Kidney (tissue), 13 donors: ENCODE measurements at regions not wholly inside any gene's neighbourhood (a gene's known extent, or its start where the extent isn't known, plus 50 kb on each side); places are given as distances from the start of the nearest gene placed in this dataset.

Experiments
- DNase-seq, 5 donors: peaks; one replicate each; pipeline ENCODE4 v3.0.0-alpha.2; 2013 to 2020
- FAIRE-seq: peaks from 2 replicates; lab custom pipeline; 2012; peaks lifted over from hg19 to GRCh38; lab: Jason Lieb, UNC
- H3K27ac ChIP-seq, 2 donors: one replicate each; pipeline ENCODE4 v1.7.0; 2013; ENCODE audit warnings: low read depth in 2 of 2, low read length in 2 of 2, inconsistent platforms in 1 of 2
- H3K27me3 ChIP-seq: one replicate; pipeline ENCODE4 v1.7.1; 2013; ENCODE audit warnings: low read length, inconsistent platforms; ENCODE audit not compliant: control insufficient read depth, insufficient read depth
- H3K36me3 ChIP-seq, 3 donors: one replicate each; pipeline versions ENCODE4 v1.7.0 to v1.7.1; 2013; ENCODE audit warnings: low read length in 3 of 3, control low read depth in 1 of 3, inconsistent platforms in 1 of 3; ENCODE audit not compliant: insufficient read depth in 3 of 3, control insufficient read depth in 2 of 3
- H3K4me1 ChIP-seq, 3 donors: one replicate each; pipeline versions ENCODE4 v1.7.0 to v1.7.1; 2013; ENCODE audit warnings: low read length in 3 of 3, inconsistent platforms in 1 of 3, low read depth in 1 of 3; ENCODE audit not compliant: control insufficient read depth in 2 of 3, insufficient read depth in 2 of 3
- H3K4me3 ChIP-seq, 3 donors: one replicate each; pipeline versions ENCODE4 v1.7.0 to v1.8.1; 2013; ENCODE audit warnings: low read length in 3 of 3, control low read depth in 1 of 3, inconsistent platforms in 1 of 3
- H3K9ac ChIP-seq, 3 donors: one replicate each; pipeline versions ENCODE4 v1.7.0 to v1.7.1; 2013; ENCODE audit warnings: low read length in 3 of 3, control low read depth in 1 of 3, inconsistent platforms in 1 of 3
- H3K9me3 ChIP-seq, 3 donors: one replicate each; pipeline versions ENCODE4 v1.7.0 to v1.7.1; 2013; ENCODE audit warnings: low read length in 3 of 3, control low read depth in 1 of 3, inconsistent platforms in 1 of 3; ENCODE audit not compliant: control insufficient read depth in 2 of 3, insufficient read depth in 1 of 3
- CTCF ChIP-seq: IDR thresholded peaks from 3 replicates; pipeline ENCODE4 v1.5.1; 2012; ENCODE audit warnings: mild to moderate bottlenecking, moderate library complexity, borderline replicate concordance; ENCODE audit not compliant: insufficient read depth; ENCODE audit errors: extremely low read depth
- intact Hi-C: fragments of 100-400 bp; cut with DNase I; formaldehyde crosslinking; loops from one replicate; pipeline ENCODE4 v1.11.1; 2022
- donor health status: control.
- donor health status: control.
- donor health status: control.
- donor health status: control.
- donor health status: control.
- donor health status: DM: yes; HTN: yes; CAD: no.
- donor health status: Normal renal cell carcinoma (clear cell type).

- Histone ChIP-seq H3K36me3 (no peaks in the 10 kb centered on the region), H3K27me3 (no peaks in the 10 kb centered on the region), H3K9me3 (no peaks in the 10 kb centered on the region), H3K4me3 (no peak overlapping the region), H3K4me1 (no peaks in the 10 kb centered on the region), H3K9ac (no peak overlapping the region), H3K27ac (no peak overlapping the region)
- FAIRE-seq (no peak), DNase-seq (no peak)
- intact Hi-C loops = no loop called here
- TF ChIP-seq CTCF = no peak
Measured at GRCh38 chr1:110734133-110734680, 59.5 kb upstream of the KCNA3 start.

DNA sequence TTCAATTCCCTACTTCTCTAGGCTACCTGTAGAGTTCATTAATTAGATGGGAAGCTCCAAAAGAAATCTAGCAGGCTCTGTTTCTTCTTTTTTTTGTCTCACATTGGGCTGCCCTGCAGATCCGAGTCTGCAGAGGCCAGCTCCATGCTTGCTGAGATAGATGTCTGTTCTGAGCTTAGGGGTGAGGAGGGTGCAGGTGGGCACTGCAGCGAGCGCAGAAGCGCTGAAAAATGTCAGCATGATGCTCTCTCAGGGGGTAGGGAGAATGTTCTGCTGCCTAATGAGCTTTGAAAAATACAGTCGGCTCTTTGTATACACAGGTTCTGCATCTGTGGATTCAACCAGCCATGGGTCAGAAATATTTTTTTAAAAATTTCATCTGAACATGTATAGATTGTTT is 56.8 kb upstream of the KCNA3 start:
- FAIRE-seq = no peak
- Histone ChIP-seq H3K27ac (no peak overlapping the region), H3K4me1 (peaks cover 0 to 4% (median 0%) of the 10 kb centered on the region in 3 donors), H3K9me3 (no peaks in the 10 kb centered on the region), H3K36me3 (no peaks in the 10 kb centered on the region), H3K27me3 (no peaks in the 10 kb centered on the region), H3K9ac (no peak overlapping the region), H3K4me3 (no peak overlapping the region)
- intact Hi-C loops = no loop called here
- no peak for DNase-seq
- no peak for TF ChIP-seq CTCF

DNA sequence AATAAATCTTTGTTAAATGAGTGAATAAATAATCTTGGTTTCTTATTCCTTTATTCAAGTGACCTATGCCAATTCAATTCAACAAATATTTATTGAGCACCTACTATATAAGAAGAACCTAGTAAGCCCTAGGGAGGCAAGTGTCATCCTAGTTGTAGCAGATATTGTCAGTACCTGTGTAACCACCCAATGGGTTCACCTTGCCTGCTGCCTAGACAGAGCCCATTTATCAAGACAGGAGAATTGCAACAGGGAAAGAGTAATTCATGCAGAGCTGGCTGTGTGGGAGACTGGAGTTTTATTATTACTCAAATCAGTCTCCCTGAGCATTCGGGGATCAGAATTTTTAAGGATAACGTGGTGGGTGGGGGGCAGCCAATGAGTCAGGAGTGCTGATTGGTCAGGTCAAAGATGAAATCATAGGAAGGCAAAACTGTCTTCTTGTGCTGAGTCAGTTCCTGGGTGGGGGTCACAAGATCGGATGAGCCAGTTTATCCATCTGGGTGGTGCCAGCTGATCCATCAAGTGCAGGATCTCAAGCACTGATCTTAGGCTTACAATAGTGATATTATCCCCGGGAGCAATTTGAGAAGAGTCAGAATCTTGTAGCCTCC is 53.8 kb upstream of the KCNA3 start:
- Histone ChIP-seq H3K4me1 (peaks cover 0 to 4% (median 0%) of the 10 kb centered on the region in 3 donors), H3K9me3 (no peaks in the 10 kb centered on the region), H3K27ac (no peak overlapping the region), H3K36me3 (no peaks in the 10 kb centered on the region), H3K9ac (no peak overlapping the region), H3K27me3 (no peaks in the 10 kb centered on the region), H3K4me3 (no peak overlapping the region)
- FAIRE-seq (no peak), DNase-seq (no peak)
- intact Hi-C loops = no loop called here
- no peak for TF ChIP-seq CTCF
